ENCODE measurements at regions not wholly inside any gene's neighbourhood (a gene's known extent, or its start where the extent isn't known, plus 50 kb on each side); places are given as distances from the start of the nearest gene placed in this dataset.
"Not testable (repeated sequence)": the region's sequence is repeated elsewhere in the genome, so short reads cannot be mapped to it uniquely, and the experiment has no call there.

DNA sequence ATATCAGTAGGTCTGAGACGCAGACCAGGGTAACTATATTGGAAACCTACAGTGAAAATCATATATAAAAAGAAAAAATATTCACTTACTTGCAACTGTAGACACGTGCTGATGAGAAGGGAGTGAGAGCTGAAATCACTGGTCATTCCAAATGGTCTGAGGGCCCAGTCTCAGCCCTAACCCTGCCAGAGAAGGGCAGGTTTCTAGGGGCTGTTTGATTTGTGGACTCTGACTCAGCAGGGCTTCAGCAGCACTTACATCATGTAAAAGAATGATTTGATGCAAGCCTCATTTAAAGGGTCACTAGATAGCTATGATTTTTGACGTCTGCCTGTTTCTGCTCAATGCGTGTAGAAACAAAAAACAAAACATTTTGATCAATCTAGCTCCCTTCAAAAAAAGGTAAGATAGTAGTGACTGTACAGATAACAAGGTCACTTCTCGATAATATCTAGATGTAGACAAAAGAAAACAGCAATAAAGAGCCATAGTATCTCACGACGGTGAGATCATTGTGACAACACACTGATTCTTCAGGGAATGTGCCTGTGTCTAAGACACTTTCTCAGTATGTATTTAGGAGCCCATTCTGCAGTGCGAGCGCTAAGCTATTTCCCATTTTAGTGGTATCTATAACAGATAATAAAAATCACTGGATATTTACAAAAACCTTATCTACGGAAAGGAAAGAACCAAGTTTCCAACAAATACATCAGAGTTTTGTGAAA lies 307.2 kb downstream of the HIVEP2 start:
- DNase-seq (ENCODE audit: low read depth): no peak

DNA sequence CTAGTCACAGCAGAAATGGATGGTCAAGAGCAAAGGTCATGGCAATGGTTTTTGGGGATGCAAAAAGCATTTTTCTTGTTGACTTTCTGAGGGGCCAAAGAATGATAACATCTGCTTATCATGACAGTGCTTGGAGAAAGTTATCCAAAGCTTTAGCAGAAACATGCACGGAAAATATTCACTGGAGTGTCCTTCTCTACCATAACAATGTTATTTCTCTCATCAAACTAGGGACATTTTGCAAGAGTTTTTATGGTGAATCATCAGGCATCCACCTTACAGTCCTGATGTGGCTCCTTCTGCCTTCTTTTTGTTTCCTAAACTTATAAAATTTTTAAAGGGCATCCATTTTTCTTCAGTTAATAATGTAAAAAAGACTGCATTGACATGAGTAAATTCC lies 302.3 kb downstream of the HIVEP2 start:
- peak; percentile 27 for DNase-seq (ENCODE audit: low read depth)

DNA sequence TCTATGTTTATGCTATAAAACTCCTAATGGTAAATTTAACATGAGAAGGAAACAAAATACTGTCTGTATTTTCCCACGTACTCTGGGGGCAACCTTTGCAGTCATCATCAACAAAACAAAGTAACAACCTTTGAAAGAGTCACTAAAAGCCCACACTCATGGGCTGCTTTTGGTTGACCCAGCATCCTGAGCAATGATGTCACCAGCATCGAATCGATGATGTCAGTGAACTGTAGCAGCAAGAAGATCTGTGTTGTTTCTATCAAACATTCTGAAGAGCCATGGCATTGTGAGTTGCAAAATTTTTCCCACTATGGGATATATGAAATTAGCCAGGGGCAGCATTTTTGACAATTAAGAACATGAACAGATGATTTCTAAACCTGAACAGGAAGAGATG lies 300.1 kb downstream of the HIVEP2 start:
- DNase-seq (ENCODE audit: low read depth): no peak

DNA sequence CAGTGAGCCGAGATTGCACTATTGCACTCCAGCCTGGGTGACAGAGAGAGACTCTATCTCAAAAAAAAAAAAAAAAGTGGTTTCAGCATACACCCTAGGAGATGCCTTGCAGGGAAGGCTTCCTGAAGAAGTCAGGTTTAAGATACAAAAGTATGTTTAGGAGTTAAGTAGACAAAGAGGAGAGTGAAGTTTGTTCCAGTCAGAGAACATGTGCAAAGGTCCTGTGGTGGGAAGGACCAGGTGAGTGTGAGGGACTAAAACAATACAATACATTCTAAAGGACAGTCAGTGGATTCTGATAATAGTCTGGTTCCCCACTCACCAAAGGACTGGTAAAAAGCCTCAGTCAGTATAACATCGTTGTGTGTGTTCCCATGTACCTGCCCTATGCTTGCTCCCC lies 299.3 kb downstream of the HIVEP2 start:
- DNase-seq (ENCODE audit: low read depth): no peak

DNA sequence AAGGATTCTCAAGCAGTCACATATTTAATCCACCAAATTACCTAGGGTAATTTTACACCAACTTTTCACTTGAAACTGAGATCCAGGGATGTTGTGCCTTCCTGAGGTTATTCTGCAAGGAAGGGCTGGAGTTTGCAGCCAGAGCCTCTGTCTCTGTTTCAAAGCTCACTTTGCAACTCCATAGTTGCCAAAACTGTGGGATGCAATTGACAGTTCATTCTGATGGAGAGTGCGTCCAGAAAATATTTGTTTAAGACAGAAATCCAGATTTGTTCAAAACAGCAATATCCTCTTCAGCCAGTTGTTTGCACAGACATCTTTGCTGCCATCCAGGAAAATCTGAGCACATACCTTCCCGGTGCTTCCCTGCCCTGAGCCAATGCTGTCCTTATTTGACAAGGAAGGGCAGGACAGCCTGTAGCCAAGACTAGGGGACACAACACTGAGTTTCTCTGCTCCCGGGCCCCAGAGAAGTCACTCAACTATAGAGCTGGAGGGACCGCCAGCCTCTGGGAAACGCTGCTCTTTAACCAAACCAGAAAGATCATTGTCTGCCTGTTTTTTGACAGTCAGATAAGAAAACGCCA lies 297.4 kb downstream of the HIVEP2 start:
- no peak for DNase-seq (ENCODE audit: low read depth)

DNA sequence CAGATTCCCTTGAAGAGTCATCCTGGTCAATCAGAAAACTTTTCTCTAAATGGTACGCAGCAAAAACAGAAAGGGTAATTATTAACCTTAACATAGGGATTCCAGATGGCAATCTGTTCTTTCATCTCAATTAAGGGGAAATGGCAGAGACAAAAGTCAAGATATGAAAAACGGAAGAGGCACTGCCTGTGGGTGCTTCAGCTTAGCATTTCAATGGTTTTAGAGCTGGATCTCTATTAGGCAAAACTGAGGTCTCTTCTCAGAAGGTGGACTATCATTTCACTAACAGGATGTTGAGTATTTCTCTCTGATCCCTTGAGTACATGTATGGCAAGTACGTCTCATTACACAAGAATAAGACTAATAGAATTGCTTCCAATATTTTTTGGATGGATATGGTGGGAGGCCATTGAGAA lies 296.9 kb downstream of the HIVEP2 start:
- DNase-seq (ENCODE audit: low read depth): no peak

DNA sequence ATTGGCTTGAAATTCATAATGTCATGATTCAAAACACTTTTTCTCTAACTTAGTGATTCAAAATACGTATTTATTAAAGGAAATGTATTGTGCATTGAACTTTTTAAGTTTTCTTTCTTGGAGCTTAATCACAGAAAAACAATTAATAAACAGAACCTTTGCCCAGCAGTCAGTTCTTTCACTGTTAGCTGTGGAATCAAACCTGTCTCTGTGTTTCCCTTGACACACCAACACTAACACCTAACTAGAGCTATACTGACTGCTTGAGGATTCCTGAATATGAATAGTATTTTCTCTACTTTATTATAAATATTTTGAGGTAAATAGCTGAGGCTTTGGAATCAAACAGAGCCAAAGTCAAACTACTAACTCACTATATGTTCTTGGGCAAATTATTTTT lies 296.4 kb downstream of the HIVEP2 start:
- DNase-seq (ENCODE audit: low read depth): no peak

DNA sequence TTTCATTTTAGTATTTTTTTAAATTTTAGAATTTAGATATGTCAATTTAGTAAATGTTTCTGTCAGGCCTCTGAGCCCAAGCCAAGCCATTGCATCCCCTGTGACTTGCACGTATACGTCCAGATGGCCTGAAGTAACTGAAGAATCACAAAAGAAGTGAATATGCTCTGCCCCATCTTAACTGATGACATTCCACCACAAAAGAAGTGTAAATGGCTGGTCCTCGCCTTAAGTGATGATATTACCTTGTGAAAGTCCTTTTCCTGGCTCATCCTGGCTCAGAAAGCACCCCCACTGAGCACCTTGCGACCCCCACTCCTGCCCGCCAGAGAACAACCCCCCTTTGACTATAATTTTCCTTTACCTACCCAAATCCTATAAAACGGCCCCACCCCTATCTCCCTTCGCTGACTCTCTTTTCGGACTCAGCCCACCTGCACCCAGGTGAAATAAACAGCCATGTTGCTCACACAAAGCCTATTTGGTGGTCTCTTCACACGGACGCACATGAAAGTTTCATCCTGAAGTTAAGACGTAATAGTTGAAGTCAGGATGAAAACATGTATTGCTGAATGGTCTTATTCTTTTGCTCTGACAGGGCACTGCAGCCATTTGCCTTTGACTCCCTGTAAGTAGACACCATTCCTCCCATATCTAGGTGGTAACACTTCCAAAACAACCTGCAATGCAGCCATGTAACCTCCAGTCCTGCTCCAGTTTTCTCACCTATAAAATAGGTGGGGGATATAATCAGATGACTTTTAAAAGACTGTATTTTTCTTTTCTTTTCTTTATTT lies 295.3 kb downstream of the HIVEP2 start:
- not testable (repeated sequence) for DNase-seq (ENCODE audit: low read depth)

DNA sequence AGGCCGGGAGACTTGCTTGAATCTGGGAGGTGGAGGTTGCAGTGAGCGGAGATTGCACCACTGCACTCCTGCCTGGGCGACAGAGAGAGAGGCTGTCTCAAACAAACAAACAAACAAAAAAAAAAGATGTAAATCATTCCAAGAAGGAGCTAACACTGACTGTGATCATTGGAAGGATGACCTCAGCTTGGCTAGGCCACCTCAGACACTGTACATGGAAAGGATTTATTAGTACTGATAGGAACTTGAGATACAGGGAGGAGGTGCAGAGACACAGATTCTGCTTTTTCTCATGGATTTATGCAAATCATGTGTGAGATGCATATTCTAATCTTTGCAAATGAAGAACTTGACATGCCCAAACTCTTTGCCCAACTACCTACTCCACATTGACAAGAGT lies 293.6 kb downstream of the HIVEP2 start:
- DNase-seq (ENCODE audit: low read depth): no peak

DNA sequence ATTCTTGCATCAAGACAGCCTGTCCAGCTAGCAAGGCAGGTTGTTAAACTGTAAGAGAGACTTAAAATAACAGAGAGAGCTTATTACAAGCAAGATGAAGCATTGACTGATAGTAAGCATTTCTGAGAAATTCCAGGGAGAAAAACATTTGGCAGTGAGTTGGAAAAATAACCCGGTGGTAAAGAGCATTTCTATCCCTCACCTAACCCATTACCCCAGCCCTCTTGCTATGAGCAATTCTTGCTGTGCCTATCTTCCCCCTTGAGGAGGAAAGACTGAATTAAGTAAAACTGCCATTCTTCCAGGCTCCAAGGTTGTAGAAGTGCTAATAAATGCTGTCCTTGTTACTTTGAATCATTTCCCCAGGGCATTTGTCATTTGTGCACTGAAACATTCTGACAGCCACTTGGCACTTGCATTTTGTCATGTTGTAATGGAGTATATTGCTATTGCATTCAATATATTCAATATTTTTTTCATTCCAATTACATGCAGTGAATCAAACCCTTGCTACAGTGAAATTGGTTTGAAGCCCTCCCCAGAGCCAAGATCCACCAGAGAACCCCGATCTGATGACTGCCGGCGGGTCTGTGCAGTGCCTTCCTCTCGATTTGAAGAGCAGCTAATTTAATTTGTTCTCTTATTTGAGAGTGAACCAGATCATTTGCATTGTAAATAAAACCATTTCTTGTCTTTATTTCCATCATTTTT lies 291.1 kb downstream of the HIVEP2 start:
- DNase-seq (ENCODE audit: low read depth): no peak

DNA sequence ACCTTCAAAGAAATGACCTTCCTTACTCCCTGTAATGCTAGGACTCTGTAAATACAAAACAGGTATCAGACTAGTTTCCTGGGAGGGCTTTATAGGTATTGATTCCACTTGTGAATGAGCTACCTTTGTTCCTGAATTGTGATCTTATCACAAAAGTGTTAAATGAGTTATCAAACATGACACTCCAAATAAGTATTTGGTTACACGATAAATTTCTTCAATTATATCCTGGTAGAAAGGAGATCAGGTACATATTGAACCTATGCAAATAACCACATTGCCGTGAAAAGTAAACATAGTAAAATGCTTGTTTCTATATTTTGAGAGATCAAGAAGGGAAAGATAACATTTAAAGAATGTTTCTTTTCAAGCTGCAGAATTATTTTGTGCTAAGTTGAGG lies 285.3 kb downstream of the HIVEP2 start:
- DNase-seq (ENCODE audit: low read depth): no peak

DNA sequence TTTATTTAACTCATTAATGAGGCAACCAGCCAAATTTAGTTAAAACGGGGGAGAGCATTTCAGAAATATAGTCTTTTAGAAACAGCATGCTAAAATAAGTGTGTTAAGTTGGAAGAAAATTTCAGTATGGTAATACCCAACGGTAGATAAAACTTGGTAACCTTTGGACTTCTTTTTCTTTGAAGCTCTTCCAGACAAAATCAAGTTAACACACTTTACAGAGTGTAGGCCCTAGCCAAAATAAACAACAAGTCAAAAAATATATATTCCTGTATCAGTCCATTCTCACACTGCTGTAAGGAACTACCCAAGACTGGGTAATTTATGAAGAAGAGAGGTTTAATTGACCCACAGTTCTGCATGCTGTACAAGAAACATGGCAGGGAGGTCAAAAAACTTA lies 279.6 kb downstream of the HIVEP2 start:
- no peak for DNase-seq (ENCODE audit: low read depth)

DNA sequence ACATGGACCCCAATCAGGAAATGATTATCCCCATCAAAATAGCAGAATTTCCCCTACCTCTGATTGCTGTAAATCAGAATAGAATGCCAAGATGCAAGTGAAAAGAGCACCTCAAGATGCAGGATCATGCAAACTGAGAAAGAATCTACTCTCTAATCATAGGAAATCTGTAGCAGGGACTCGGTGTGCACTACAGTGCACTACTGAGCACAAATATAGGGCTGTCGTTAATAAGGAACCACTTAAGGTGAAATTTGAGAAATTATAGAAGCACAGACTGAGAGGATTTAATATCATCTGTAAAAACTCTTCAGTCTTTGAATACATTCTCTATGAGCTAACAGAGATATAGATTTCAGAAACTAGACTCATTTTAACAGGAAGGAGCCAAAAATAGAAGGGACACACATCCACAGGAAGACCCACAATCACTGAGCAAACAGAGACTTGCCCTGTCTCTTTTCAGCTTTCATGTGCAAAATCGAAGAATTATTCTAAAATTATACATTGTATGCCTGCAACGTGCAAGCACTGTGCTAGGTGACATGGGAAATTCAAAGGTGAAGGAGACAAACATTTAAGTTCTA lies 278.3 kb downstream of the HIVEP2 start:
- no peak for DNase-seq (ENCODE audit: low read depth)

DNA sequence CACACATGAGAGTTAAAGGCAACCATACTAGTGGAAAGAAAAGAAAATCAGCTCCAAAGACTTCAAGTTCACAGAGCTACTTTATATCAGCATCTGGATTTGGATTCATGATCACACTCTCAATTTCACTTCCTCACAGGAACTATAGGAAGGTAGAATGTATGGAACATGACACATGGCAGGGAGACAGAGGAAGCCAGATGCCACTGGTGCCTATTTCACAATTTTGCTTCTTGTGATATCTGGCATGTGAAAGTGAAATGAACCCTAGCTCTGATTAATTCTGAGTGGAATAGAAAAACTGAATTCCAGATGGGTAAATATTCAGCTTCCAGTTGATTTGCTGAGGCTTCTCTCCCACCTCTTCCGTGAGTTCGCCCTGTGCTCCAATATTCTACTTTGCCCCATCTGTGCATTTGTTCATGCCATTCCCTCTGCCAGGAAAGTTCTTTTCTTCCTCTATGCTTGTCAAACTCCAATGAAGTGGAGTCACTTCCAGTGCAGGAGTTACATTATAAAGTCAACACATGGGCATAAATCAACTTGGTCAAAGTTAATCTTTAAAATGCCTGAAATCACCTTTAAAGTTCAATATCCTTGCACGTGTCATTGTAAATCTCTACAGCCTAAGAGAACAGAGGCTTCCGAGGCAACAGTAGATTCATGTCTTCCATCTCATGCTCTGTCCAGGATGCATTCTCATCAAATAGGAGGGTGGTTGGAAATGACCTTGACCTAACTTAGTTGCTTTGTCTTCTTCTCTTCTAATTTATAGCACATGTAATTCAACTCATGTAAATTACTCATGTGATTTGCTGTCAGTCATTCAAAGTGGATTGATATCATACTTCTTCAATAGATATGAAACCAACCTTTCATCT lies 275.3 kb downstream of the HIVEP2 start:
- no peak for DNase-seq (ENCODE audit: low read depth)

DNA sequence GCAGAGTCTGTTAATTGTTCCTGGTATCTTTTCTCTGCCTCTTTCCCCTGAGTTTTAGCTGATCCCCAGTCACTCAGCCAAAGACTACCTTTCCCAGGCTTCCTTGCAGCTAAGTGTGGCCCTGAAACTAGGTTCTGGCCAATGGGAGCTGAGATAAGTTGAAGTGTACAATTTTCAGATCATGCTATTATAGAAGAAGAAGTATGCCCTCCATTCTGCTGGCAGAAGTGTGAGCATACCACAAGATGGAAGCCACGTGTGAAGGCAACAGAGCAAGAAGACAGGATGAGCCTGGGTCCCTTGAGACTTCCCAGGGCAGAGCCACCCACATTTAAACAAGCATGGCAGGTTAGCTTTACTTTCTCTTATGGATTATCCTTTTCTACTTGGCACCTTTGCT lies 273.2 kb downstream of the HIVEP2 start:
- no peak for DNase-seq (ENCODE audit: low read depth)

DNA sequence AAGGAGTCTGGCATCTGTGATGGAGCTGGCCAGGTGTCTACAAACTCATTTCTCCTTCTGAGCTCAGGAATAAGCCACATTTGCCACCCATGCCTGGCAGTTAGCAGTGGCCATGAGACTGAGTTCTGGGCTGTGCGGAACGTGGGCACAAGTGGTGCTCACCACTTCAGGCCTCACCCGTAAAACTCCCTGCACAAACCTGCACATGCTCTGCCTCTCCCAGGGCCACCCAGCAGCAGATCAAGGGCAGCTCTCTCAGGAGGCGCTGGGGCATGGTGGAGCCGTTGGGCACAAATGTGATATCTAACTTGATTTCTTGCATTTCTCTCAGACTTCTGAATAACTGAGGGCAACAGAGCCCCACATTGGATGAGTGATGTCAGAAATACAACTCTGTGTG lies 269.5 kb downstream of the HIVEP2 start:
- DNase-seq (ENCODE audit: low read depth): no peak

DNA sequence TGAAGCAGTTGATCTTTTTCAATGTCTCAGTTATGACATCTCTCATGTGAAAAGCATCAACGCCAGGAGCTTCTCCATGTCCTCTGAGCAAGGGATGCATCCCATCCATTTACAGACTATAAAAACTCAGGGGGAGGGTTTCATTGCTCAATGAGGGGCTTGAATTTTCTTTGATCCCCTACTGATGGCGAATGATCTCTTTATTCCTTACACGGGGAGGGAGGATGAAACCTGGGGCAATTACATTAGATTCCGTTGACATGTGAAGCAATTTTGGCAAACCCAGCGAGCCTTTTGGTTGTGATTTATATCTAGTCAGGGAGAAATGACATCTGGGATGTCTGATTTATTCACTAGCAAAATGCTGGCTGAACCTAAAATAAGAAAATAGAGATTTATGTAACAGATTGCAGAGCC lies 268.9 kb downstream of the HIVEP2 start:
- no peak for DNase-seq (ENCODE audit: low read depth)

DNA sequence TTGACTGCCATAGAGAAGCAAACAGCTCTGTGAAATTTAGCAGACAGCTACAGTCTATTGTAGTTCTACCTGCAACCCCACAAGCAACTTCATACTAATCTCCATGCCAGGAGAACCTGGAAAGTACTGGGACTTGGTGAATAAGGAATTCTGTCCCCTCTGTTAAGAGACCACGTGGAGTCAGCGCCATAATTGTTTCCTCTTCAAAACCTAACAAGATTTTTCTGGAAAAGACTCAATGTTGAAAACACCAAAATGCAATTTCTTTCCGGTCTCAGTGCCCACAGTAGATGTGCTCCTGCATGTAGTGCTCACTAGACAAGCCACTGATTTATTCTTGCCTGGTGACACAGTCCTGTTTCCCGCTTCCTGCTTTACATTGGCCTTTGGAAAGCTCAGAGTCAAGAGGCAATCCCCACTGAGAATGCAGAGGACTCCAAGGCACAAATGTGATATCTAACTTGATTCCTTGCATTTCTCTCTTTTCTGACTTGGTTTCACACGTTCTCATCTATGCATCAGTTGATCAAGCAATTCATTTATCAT lies 268.3 kb downstream of the HIVEP2 start:
- DNase-seq (ENCODE audit: low read depth): no peak

DNA sequence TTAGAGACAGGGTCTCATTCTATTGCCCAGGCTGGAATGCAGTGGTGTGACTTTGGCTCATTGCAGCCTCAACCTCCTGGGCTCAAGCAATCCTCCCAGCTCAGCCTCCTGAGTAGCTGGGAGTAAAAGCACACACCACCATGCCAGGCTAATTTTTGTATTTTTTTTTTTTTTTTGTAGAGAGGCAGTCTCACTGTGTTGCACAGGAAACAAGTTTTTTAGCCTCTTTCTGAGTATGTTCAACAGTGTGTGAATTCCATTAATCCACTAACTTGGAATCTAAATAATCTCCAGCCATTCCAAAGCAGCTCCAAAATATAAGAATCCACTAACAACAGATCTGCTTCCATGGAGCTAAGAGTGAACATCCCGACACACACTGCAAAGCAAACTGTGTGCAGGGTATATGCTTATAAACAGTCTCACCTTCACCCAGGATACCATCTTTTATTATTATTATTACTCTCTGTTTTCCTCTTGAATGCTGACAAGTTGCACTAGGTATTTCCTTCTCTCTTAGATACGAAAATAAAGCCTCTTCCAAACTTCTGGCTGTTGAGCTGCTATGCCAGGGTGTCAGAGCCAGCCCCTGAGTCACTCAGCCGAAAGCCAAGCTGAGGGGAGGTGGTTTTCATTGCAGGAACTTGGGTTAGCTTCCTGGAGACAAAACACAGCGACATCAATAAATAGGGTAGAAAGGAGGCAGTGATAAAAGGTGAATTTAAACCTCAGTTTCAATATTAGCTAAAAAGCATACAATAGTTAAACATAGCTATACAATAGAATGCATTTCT lies 264.9 kb downstream of the HIVEP2 start:
- DNase-seq (ENCODE audit: low read depth): peak; percentile 11

DNA sequence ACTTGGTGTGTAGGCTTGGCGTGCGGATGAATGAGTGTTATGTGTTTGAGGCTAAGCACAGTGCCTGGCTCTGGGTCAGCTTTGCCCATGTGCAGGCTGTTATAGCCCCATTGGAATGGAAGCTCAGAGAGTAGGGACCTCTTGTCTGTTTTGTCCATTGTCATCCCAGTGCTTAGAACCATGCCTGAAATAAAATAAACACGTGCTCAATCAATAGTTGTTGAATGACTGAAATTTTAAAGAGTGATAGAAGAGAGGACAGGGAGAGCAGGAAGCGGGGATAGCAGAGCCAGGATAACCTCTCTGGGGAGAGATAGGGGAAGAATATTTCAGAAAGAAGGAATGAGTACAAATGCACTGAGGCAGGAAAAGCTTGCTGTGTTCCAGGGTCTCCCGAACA lies 263.9 kb downstream of the HIVEP2 start:
- DNase-seq (ENCODE audit: low read depth): no peak
